Stimulated activated CD4-positive, alpha-beta T cell treated with anti-CD3 and anti-CD28 coated beads, Interleukin-1b, Interleukin-23, amount 100 ng/mL, for 1 hour (primary cell): ENCODE measurements at regions not wholly inside any gene's neighbourhood (a gene's known extent, or its start where the extent isn't known, plus 50 kb on each side); places are given as distances from the start of the nearest gene placed in this dataset.
A peak's percentile ranks its signal among the peaks of the same experiment; 100 is the strongest.
"Not testable (repeated sequence)": the region's sequence is repeated elsewhere in the genome, so short reads cannot be mapped to it uniquely, and the experiment has no call there.

Experiments used
- DNase-seq, 2 donors: peaks; one replicate each; pipeline ENCODE4 v3.0.0-alpha.2; 2020; ENCODE audit warnings: low read depth in 2 of 2

DNA sequence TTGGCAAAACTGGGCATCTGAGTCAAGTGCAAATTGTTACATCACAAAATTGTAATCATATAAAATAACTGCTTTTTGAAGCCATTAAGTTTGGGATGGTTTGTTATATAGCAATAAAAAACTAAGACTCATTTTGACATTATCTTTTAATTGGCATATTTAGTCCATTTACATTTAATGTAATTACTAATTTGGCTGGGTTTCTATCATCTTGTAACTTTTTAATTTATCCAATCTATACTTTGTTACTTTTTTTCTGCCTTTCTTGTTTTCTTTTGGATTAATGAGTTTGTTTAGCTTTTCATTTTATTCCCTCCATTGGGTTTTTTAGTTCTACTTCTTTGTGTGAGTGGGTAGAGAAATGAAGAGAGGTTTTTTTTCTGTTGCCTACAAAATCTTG, 76.3 kb downstream of the DRAM2 start:
- DNase-seq, result no peak

GRCh38 chr1:111062624-111063023, 77.3 kb downstream of the DRAM2 start:
- no peak for DNase-seq

- DNase-seq, result no peak
Measured at GRCh38 chr1:111062081-111062480, 77.8 kb downstream of the DRAM2 start.

- DNase-seq, result no peak
Measured at GRCh38 chr1:111054656-111055055, 85.2 kb downstream of the DRAM2 start.

GRCh38 chr1:111052246-111052645, 87.6 kb downstream of the DRAM2 start:
- DNase-seq, result no peak

GRCh38 chr1:111048253-111048652, 84.5 kb upstream of the LRIF1 start:
- DNase-seq, result not testable (repeated sequence)

DNA sequence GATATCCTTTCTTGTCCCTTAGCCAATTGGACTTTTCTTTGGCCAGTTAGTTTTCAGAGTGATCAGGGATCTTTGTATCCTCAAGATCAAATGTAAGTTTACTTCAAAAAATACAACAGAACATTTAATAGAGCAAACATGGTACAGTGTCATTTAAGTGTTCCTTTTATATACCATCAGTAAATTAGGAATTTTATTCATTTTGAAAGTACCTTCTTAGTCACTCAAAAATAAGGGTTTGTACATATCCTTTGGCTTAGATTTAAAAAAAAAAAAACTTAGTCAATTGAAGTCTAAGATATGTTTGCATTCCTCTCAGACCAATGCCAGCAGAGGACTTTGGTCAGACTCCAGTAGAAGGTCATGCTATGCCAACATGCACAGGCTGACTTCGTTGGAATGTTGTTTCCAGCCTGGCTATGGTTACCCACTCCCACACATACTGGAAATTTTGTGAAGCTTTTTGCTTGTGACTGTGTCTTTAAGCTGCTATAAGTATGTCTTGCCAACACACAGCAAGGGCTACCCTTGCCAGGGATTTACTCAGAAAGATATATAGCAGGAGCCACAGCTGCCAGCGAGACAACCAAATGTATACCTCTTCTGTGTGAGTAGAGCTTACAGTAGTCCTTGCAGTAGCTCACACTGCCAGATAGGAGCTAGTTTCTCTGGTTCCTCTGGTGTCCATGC, 81.5 kb upstream of the LRIF1 start:
- no peak for DNase-seq

DNA sequence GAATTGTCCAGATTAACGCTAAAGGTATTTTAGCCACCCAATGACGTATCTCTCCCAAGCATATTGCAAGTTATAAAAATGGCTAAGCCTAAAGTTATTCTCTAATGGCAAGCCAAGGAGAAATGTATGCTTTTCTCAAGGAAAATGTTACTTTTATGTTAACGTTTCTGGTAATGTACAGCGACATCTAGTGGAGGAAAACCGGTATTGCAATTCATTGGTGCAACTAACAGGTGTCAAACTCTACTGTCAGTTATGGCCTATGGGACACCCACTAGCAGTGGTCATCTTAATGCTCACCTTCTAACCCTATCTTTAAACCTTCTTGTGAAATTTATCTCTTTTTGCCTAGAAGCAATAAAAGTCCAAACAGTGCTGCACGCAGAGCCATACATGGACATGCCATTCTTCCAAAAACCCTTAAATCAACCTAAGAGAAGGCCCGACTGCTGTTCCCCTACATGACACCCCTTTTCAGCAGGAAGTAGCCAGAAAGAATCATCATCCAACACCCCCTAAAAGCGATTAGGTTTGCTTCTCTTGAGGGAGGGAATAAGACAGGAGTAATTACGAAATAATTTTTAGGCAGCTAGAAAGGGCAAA, 68.7 kb upstream of the LRIF1 start:
- peak in 1 of 2 donors; percentile 2 for DNase-seq

GRCh38 chr1:111030590-111030989, 66.9 kb upstream of the LRIF1 start:
- peak; percentile 9 to 12 for DNase-seq

DNA sequence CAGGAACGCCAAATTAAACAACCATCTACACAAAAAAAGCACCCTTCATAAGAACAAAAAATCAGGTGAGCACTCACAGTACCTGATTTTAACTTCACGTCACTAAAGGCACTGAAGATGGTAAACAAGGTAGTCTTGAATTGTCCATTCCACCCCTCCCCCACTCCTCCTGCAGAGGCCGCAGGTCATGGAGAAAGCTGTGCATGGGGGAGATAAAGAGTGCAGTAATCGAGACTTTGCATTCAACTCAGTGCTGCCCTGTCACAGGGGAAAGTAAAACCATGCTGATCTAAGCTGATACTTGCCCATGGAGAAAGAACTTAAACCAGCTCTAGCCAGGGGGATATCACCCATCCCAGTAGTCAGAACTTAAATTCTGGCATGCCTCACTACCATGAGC, 61.4 kb upstream of the LRIF1 start:
- DNase-seq, result no peak

- DNase-seq, result no peak
Measured at GRCh38 chr1:111015222-111015621, 51.5 kb upstream of the LRIF1 start.
